GM12878 (cell line): ENCODE measurements at regions not wholly inside any gene's neighbourhood (a gene's known extent, or its start where the extent isn't known, plus 50 kb on each side); places are given as distances from the start of the nearest gene placed in this dataset.

ENCODE experiments used
- BHLHE40 ChIP-seq, 2 experiments: fragments of 450-650 bp in 1 of 2; IDR thresholded peaks; 2 replicates each; pipeline ENCODE4 v1.6.1; 2011 to 2017; ENCODE audit warnings: low read depth in 2 of 2, borderline replicate concordance in 1 of 2, improper control_type of control experiment in 1 of 2, low read length in 1 of 2, mild to moderate bottlenecking in 1 of 2
- CEBPB ChIP-seq, 2 experiments: fragments of 150-350 bp in 1 of 2; IDR thresholded peaks; 2 replicates each; pipeline ENCODE4 v1.6.1; 2012 to 2014; ENCODE audit warnings: low read depth in 2 of 2, low read length in 2 of 2, borderline replicate concordance in 1 of 2, inconsistent platforms in 1 of 2
- CHD1 ChIP-seq: IDR thresholded peaks from 2 replicates; pipeline ENCODE4 v1.6.1; 2012; ENCODE audit warnings: low read depth, low read length, improper control_type of control experiment
- EED ChIP-seq: sonication (generic); IDR thresholded peaks from 2 replicates; pipeline ENCODE4 v1.6.1; 2016; ENCODE audit warnings: antibody characterized with exemption, low read depth
- HDAC2 ChIP-seq: fragments of 200-600 bp; sonication (generic); IDR thresholded peaks from 2 replicates; pipeline ENCODE4 v1.6.1; 2017
- IKZF2 ChIP-seq, 2 experiments: fragments of 450-650 bp; IDR thresholded peaks; 2 replicates each; pipeline ENCODE4 v1.6.1; 2017; ENCODE audit warnings: mild to moderate bottlenecking in 2 of 2, moderate library complexity in 2 of 2
- KDM1A ChIP-seq: fragments of 200-600 bp; sonication (generic); IDR thresholded peaks from 2 replicates; pipeline ENCODE4 v1.6.1; 2016; ENCODE audit warnings: borderline replicate concordance
- KLF5 ChIP-seq: fragments of 450-650 bp; IDR thresholded peaks from 2 replicates; pipeline ENCODE4 v1.6.1; 2014; ENCODE audit warnings: mild to moderate bottlenecking; ENCODE audit not compliant: partially characterized antibody
- MYB ChIP-seq: fragments of 150-350 bp; IDR thresholded peaks from 2 replicates; pipeline ENCODE4 v1.6.1; 2014; ENCODE audit warnings: mild to moderate bottlenecking, low read depth, low read length, borderline replicate concordance
- SIN3A ChIP-seq: IDR thresholded peaks from 2 replicates; pipeline ENCODE4 v1.6.1; 2012; ENCODE audit warnings: low read depth, low read length, improper control_type of control experiment
- SP1 ChIP-seq: IDR thresholded peaks from one replicate; pipeline ENCODE4 v1.6.1; 2011; ENCODE audit warnings: low read depth, low read length
- SRF ChIP-seq, 2 experiments: IDR thresholded peaks; 2 replicates each; pipeline ENCODE4 v1.6.1; 2011; ENCODE audit warnings: low read depth in 2 of 2, low read length in 2 of 2, mild to moderate bottlenecking in 1 of 2, moderate library complexity in 1 of 2
- STAT3 ChIP-seq: IDR thresholded peaks from 2 replicates; pipeline ENCODE4 v1.6.1; 2011; ENCODE audit warnings: low read depth, low read length, improper control_type of control experiment
- TBL1XR1 ChIP-seq: IDR thresholded peaks from 2 replicates; pipeline ENCODE4 v1.6.1; 2012; ENCODE audit warnings: low read depth, low read length, improper control_type of control experiment
- TCF12 ChIP-seq: IDR thresholded peaks from 2 replicates; pipeline ENCODE4 v1.6.1; 2011; ENCODE audit warnings: low read depth, mild to moderate bottlenecking, low read length
- ZNF274 ChIP-seq: IDR thresholded peaks from one replicate; pipeline ENCODE4 v1.8.0; 2011; ENCODE audit not compliant: insufficient read length, insufficient read depth
- ZNF384 ChIP-seq: IDR thresholded peaks from 2 replicates; pipeline ENCODE4 v1.6.1; 2012; ENCODE audit warnings: low read depth, mild to moderate bottlenecking, low read length, improper control_type of control experiment, borderline replicate concordance
- ZSCAN29 ChIP-seq: fragments of 450-650 bp; IDR thresholded peaks from 2 replicates; pipeline ENCODE4 v1.6.1; 2017; ENCODE audit warnings: mild to moderate bottlenecking, moderate library complexity
- TF ChIP-seq, protein P1 (sequence below): IDR thresholded peaks from 2 replicates; pipeline ENCODE4 v1.6.1; 2012; ENCODE audit warnings: improper control_type of control experiment, low read depth, low read length; ENCODE audit not compliant: insufficient replicate concordance
- TF ChIP-seq, protein P2 (sequence below): IDR thresholded peaks from 2 replicates; pipeline ENCODE4 v1.6.1; 2012; ENCODE audit warnings: low read length, inconsistent platforms
- TF ChIP-seq, protein P3 (sequence below): IDR thresholded peaks from 2 replicates; pipeline ENCODE4 v1.6.1; 2012; ENCODE audit warnings: low read depth, low read length, improper control_type of control experiment
- TF ChIP-seq, protein P4 (sequence below): fragments of 450-650 bp; IDR thresholded peaks from 2 replicates; pipeline ENCODE4 v1.6.1; 2016; ENCODE audit warnings: mild to moderate bottlenecking
- TF ChIP-seq, protein P5 (sequence below): IDR thresholded peaks from 2 replicates; pipeline ENCODE4 v1.6.1; 2011; ENCODE audit warnings: low read depth, low read length, improper control_type of control experiment, borderline replicate concordance

DNA sequence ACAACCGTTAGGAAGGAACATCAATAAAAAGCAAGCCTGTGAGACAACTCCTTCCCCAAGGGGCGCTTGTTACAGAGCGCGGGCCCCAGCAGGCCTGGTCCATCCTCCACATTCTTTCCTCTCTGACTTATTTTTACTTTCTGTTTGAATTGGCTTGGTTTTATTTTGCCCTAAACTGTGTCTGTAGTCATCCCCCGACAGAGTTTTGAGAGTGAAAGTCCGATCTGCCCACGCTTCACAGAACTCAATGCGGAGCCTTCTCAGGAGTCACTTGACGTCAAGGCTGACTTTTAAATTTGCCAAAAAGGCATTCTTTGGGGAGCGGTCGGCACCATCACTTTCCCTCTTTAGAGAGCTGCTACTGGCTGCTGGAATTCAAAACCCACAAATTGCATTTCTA, 150.1 kb upstream of the KLF6 start (continued):
- TF ChIP-seq, protein P1, sequence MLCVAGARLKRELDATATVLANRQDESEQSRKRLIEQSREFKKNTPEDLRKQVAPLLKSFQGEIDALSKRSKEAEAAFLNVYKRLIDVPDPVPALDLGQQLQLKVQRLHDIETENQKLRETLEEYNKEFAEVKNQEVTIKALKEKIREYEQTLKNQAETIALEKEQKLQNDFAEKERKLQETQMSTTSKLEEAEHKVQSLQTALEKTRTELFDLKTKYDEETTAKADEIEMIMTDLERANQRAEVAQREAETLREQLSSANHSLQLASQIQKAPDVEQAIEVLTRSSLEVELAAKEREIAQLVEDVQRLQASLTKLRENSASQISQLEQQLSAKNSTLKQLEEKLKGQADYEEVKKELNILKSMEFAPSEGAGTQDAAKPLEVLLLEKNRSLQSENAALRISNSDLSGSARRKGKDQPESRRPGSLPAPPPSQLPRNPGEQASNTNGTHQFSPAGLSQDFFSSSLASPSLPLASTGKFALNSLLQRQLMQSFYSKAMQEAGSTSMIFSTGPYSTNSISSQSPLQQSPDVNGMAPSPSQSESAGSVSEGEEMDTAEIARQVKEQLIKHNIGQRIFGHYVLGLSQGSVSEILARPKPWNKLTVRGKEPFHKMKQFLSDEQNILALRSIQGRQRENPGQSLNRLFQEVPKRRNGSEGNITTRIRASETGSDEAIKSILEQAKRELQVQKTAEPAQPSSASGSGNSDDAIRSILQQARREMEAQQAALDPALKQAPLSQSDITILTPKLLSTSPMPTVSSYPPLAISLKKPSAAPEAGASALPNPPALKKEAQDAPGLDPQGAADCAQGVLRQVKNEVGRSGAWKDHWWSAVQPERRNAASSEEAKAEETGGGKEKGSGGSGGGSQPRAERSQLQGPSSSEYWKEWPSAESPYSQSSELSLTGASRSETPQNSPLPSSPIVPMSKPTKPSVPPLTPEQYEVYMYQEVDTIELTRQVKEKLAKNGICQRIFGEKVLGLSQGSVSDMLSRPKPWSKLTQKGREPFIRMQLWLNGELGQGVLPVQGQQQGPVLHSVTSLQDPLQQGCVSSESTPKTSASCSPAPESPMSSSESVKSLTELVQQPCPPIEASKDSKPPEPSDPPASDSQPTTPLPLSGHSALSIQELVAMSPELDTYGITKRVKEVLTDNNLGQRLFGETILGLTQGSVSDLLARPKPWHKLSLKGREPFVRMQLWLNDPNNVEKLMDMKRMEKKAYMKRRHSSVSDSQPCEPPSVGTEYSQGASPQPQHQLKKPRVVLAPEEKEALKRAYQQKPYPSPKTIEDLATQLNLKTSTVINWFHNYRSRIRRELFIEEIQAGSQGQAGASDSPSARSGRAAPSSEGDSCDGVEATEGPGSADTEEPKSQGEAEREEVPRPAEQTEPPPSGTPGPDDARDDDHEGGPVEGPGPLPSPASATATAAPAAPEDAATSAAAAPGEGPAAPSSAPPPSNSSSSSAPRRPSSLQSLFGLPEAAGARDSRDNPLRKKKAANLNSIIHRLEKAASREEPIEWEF: peak; percentile 41
- TF ChIP-seq CHD1: no peak
- TF ChIP-seq SIN3A: no peak
- no peak for TF ChIP-seq KLF5
- TF ChIP-seq KDM1A: no peak
- TF ChIP-seq SRF (IDR thresholded peaks at IDR 0.05; ENCODE audit: low read depth in 2 of 2, low read length in 2 of 2): 0 out of 4 replicates have a peak, but pooled peaks of 1 of the 2 experiments have one; percentile 15
- TF ChIP-seq STAT3: no peak
- peak; percentile 76 for TF ChIP-seq EED
- TF ChIP-seq, protein P2, sequence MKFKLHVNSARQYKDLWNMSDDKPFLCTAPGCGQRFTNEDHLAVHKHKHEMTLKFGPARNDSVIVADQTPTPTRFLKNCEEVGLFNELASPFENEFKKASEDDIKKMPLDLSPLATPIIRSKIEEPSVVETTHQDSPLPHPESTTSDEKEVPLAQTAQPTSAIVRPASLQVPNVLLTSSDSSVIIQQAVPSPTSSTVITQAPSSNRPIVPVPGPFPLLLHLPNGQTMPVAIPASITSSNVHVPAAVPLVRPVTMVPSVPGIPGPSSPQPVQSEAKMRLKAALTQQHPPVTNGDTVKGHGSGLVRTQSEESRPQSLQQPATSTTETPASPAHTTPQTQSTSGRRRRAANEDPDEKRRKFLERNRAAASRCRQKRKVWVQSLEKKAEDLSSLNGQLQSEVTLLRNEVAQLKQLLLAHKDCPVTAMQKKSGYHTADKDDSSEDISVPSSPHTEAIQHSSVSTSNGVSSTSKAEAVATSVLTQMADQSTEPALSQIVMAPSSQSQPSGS: peak; percentile 80
- no peak for TF ChIP-seq ZNF384
- peak; percentile 91 to 93 for TF ChIP-seq IKZF2 (IDR thresholded peaks at IDR 0.05)
- no peak for TF ChIP-seq CEBPB (IDR thresholded peaks at IDR 0.05; ENCODE audit: borderline replicate concordance in 1 of 2, low read depth in 2 of 2, low read length in 2 of 2)
- TF ChIP-seq ZSCAN29: no peak
- TF ChIP-seq, protein P3, sequence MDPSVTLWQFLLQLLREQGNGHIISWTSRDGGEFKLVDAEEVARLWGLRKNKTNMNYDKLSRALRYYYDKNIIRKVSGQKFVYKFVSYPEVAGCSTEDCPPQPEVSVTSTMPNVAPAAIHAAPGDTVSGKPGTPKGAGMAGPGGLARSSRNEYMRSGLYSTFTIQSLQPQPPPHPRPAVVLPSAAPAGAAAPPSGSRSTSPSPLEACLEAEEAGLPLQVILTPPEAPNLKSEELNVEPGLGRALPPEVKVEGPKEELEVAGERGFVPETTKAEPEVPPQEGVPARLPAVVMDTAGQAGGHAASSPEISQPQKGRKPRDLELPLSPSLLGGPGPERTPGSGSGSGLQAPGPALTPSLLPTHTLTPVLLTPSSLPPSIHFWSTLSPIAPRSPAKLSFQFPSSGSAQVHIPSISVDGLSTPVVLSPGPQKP: no peak
- TF ChIP-seq, protein P4, sequence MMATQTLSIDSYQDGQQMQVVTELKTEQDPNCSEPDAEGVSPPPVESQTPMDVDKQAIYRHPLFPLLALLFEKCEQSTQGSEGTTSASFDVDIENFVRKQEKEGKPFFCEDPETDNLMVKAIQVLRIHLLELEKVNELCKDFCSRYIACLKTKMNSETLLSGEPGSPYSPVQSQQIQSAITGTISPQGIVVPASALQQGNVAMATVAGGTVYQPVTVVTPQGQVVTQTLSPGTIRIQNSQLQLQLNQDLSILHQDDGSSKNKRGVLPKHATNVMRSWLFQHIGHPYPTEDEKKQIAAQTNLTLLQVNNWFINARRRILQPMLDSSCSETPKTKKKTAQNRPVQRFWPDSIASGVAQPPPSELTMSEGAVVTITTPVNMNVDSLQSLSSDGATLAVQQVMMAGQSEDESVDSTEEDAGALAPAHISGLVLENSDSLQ: peak; percentile 64; the same call in 1 of the 2 replicates
- peak; percentile 55 for TF ChIP-seq SP1
- TF ChIP-seq HDAC2: no peak
- no peak for TF ChIP-seq ZNF274
- TF ChIP-seq, protein P5, sequence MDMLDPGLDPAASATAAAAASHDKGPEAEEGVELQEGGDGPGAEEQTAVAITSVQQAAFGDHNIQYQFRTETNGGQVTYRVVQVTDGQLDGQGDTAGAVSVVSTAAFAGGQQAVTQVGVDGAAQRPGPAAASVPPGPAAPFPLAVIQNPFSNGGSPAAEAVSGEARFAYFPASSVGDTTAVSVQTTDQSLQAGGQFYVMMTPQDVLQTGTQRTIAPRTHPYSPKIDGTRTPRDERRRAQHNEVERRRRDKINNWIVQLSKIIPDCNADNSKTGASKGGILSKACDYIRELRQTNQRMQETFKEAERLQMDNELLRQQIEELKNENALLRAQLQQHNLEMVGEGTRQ: no peak
- TF ChIP-seq TCF12: 0 out of 2 replicates have a peak, but pooled peaks have one; percentile 11
- TF ChIP-seq MYB: no peak
- TF ChIP-seq TBL1XR1: peak; percentile 98
- TF ChIP-seq BHLHE40 (IDR thresholded peaks at IDR 0.05; ENCODE audit: borderline replicate concordance in 1 of 2, low read depth in 2 of 2, low read length in 1 of 2): peak; percentile 81 to 87
